Suprapubic skin (tissue), 3 donors: ENCODE measurements at regions not wholly inside any gene's neighbourhood (a gene's known extent, or its start where the extent isn't known, plus 50 kb on each side); places are given as distances from the start of the nearest gene placed in this dataset.

Experiments used
- CTCF ChIP-seq, 2 donors: fragments of 200-600 bp in 1 of 2; fragments of 450-650 bp in 1 of 2; sonication (generic) in 1 of 2; IDR thresholded peaks; one replicate each; pipeline ENCODE4 v1.5.1; 2016 to 2019; ENCODE audit warnings: antibody characterized with exemption in 2 of 2, mild to moderate bottlenecking in 1 of 2, moderate library complexity in 1 of 2
- POLR2AphosphoS5 ChIP-seq, 3 donors: sonication (generic); formaldehyde crosslinking; IDR thresholded peaks; one replicate each; pipeline ENCODE4 v1.6.1; 2017; ENCODE audit warnings: antibody characterized with exemption in 3 of 3

DNA sequence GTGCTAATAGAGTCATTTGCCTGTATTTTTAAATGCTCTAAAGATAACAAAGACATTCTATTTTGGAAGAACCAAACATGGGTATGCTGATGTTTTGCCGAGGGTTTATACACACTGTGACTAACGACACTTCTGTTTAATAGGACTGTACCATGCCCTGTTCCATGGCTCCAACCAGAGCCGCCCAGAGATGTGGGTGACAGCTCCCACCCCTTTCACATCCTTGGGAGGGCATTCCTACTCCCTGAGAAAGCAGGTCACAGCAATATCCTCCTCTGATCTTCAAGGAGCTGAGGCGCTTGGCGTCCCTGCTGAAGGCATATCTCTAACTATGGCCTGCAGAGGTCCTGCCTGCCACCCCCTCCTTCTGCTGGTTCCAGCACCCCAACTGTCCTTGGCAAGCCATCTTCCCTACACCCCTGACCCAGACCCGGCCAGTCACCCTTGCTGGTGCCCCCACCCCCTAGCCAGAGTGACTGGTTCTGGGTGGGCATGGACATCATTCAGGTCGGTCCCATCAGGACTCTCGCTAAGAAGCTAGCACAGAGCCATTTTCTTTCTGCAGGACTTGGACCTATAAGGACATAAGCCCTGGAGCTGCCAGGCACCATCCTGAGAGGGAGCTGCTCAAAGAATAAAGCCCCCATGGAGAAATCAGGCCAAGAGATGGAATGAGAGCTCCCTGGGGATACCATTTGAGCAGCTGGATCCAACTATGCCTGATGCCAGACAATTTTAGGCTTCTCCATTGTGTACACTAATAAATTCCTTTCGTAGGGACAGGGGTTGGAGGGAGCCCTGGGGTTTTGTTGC, 381.3 kb downstream of the CTTN start:
- no peak for TF ChIP-seq CTCF (IDR thresholded peaks at IDR 0.05)
- no peak for TF ChIP-seq POLR2AphosphoS5 (IDR thresholded peaks at IDR 0.05)
